ENCODE measurements at regions not wholly inside any gene's neighbourhood (a gene's known extent, or its start where the extent isn't known, plus 50 kb on each side); places are given as distances from the start of the nearest gene placed in this dataset.
A peak's percentile ranks its signal among the peaks of the same experiment; 100 is the strongest.

GRCh38 chr2:126437016-126437415, 218.9 kb upstream of the GYPC start:
- no peak for DNase-seq

DNA sequence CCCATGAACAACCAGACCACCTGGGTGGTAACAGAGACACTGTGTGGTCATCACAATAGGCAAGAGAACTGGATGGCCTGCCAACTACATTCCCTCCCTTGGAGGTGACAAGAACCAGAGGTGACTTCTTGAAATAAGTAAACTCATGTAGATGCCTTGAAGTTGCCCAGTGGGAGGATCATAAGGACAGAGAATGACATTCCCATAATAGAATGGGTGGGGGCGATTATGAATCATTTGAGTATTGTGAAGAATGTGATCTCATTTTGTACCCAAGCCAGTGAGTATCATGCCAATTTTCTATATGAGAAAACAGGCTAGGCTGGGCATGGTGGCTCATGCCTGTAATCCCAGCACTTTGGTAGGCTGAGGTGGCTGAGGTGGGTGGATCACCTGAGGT, 211.4 kb upstream of the GYPC start:
- DNase-seq, result no peak

GRCh38 chr2:126446106-126446695, 209.8 kb upstream of the GYPC start:
- DNase-seq, result no peak

DNA sequence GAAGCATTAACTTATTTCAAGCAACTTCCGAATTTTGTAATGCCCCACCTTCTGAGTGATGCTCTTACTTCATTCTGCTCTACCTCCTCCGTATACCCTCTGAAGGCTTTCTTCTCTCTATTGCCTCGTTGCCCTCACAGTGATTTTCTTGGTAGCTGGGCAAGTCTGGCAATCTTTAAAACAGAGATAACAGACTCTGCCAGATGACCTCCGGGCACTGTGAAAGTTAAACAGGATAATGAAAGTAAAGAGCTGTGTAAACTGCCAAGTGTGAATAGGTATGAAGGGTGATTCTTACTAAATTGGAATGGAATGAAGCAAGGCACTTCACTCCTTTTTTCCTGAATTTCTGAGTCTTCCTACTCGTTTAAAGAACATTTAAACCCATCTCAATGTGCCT, 207.3 kb upstream of the GYPC start:
- no peak for DNase-seq

- DNase-seq, result no peak
These were observed 206.3 kb upstream of the GYPC start for GRCh38 chr2:126449677-126450076.

- no peak for DNase-seq
These were observed 191.9 kb upstream of the GYPC start for GRCh38 chr2:126463892-126464674.

DNA sequence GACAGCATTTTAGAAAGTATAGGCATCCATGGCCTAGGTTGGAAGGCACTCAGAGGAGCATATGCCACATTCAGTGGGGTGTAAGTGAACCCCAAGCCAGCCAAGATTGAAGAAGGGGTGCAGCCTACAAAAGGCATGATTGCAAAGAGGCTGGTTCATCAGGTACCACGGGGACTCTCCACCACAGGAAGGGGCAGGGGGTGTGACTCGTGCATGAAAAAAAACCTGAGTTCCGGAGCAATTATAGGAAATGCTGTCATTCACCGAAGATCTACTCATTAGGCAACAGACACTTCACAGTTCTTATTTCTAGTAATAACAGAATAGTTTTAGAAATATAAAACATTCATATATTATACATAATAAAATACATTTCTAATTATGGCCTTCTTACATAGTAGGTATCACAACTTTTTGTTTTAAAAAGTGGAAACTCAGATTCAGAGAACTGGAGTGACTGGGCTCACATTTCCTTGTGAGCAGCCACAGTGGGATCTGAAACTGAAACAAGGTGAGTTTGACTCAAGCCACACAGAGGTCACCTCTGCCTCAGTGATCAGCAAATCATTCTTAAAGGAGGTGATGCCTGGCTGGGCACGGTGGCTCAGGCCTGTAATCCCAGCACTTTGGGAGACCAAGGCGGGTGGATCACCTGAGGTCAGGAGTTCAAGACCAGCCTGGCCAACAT, 188.4 kb upstream of the GYPC start:
- DNase-seq, result peak; percentile 11

DNA sequence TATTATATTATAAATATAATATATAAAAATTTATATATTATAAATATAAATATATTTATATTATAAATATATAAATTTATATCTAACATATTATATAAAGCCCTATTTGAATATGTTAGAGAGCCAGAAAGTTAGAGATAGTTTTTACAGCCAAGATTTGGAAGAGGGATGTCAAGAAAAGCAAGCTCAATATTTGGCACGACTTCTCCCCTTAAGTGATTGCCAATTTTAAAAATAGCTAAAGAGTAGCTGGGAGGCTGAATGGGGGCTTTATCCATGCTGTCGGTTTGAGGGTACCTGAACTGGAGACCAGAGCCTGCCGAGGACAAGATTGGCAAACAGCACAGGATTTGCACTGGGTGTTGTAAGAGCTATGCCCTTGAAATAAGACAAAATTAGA, 180.9 kb upstream of the GYPC start:
- no peak for DNase-seq

- DNase-seq, result no peak
These were observed 179.3 kb upstream of the GYPC start for GRCh38 chr2:126476691-126477090.

DNA sequence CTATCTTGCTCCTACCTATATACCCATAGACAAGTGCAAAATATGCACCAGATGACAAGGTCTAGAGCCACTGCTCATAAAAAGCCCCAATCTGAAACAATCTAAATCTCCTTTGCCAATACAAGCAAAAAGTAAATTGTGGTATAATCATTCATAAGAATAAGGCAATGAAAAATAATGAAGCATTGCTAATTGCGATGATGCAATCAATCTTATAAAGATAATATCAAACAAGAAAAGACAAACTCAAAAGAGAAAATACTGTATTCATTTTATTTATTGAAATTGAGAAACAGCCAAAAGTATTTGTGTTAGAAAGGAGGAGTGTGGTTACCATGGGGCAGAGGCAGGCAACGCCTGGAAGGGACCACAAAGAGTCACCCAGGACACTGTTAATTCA, 175.9 kb upstream of the GYPC start:
- no peak for DNase-seq

GRCh38 chr2:126482582-126483464, 173.1 kb upstream of the GYPC start:
- peak; percentile 5 for DNase-seq

DNA sequence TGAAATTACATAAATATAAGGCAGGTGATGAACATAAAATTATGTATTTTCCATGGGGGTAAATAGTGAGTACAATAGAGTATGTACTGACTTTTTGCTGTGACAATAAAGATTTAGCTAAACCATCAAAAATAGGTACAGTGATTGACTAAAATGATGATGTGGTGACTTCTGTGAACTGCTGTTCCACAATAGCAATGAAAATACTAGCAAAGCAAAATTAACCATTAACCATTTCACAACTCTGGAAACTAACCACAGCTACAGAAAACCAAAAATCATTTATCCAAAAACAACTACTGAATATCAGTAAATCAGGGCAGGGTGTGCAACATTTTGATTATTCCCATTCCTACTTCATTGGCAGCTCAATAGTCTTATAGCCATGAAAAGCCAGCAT, 161.4 kb upstream of the GYPC start:
- no peak for DNase-seq

DNA sequence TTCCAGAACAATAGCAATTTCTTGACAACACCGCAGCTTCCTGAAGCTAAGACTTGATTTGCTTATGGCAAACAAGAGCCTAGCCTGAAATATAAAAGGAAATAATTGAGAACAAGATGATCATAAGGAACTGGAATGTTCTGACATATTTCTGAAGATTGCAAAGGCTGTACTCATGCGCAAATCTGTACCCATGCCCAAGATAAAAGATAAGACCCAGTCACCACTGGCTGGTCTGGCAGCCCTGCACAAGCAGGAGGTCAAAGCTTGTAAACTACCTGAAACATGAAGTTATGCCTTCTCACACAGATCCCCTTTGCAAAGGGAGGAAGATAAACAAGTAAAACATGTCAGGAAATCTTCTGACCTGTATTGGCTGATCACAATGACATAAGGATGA, 160.8 kb upstream of the GYPC start:
- no peak for DNase-seq

GRCh38 chr2:126496493-126496892, 159.5 kb upstream of the GYPC start:
- DNase-seq, result peak; percentile 41

GRCh38 chr2:126503476-126503875, 152.5 kb upstream of the GYPC start:
- DNase-seq, result no peak

GRCh38 chr2:126504949-126505348, 151.0 kb upstream of the GYPC start:
- no peak for DNase-seq

- no peak for DNase-seq
These were observed 149.2 kb upstream of the GYPC start for GRCh38 chr2:126506786-126507185.

DNA sequence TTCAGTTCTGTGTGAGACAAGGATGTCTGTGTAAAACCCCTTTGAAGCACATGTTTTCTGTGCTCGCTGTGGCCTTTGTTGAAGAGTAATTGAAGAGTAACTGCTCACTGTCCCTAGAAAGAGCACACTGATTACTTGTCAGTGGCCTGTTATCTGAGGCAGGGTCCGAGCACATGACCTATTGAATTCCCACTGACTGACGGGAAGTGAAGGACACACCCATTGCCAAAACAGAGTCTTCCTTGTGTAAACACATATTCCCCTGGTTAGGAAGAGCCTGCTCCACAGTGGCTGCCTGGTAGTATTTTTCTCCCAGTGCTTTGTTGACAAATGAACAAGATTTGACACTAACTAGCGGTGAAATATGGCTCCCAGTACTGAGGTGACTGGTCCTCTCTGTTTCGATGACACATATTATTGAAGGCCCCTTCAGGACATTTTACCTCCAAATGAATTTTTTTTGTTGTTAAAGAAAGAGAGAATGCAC, 148.5 kb upstream of the GYPC start:
- no peak for DNase-seq

DNA sequence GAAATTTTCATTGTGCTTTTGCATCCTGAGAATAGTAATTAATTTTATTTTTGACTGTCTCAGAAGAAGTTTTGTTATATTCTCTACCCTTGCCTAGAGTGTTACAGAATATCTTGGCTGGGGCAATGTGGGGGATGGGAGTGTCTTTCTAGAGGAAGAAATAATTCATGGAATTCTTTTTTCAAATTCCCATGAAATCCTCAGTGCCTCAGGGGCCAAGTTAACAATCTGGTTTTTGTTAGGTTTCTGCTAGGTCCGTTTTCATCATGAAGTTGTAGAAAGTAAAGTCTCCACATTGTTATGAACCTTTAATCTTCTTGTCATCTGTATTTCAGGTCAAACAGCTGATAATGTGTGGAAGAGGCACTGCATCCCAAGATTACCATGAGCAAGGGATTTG, 145.6 kb upstream of the GYPC start:
- DNase-seq, result no peak

DNA sequence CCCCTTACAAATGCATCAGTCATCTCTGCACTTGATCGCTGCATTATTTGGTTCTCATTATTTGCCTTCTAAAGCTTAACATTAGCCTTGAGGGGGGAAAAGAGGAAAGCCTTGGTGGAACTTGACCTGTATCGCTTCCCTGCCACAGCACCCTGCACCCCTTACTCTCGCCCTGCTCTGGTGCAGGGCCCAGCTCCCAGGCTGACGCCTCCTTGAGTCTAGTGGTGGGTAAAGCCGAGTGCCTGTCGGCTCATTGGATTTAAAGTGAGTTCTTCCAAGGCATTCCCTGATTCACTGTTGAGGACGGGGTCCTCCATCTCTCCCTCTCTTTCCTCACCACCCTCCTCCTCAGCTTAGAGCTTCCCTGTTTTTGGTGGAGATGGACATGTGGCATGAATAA, 145.0 kb upstream of the GYPC start:
- DNase-seq, result no peak

- DNase-seq, result no peak
These were observed 143.9 kb upstream of the GYPC start for GRCh38 chr2:126512026-126512425.

DNA sequence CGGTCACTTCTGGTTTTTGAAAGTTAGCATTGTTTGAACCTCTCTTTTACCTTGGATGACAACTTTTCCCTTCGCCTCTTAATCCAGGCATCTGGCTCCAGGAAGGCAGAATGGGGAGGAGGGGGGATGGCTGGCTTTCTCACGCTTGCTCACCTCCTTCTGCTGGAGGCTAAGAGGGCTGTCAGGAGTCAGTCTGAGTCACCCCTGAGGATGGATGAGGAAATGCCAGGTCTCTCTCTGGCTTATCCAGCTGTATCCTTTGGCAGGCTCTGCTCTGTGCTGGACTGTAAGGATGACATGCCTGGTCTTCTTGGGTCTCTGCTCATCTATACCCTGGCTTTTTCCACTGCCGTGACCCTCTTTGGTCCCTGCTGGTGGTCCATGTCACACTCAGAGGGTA, 142.9 kb upstream of the GYPC start:
- DNase-seq, result no peak

DNA sequence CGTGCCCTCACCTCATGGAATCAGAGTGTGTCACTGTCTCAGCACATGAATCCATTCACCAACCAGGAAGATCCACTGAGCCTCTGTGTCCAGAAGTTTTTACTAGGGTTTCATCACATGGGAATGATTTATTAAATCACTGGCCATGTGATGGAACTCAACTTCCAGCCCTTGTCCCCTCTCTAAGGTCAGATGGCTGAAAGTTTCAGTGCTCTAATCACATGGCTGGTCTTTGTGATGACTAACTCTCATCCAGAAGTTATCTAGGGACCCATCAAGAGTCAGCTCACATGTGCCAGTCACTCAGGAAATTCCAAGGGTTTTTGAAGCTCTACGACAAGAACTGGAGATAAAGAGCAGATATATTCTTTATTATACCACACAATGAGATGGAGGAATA, 140.5 kb upstream of the GYPC start:
- no peak for DNase-seq
